GM23338 (cell line): ENCODE measurements at regions not wholly inside any gene's neighbourhood (a gene's known extent, or its start where the extent isn't known, plus 50 kb on each side); places are given as distances from the start of the nearest gene placed in this dataset.

Experiments
- CREB1 ChIP-seq: fragments of 250-450 bp; sonication (Bioruptor Pico); IDR thresholded peaks from 2 replicates; pipeline ENCODE4 v1.5.0; 2020; ENCODE audit warnings: low read depth, mild to moderate bottlenecking, moderate library complexity
- CTCF ChIP-seq, 2 experiments: fragments of 200-600 bp in 1 of 2; sonication (generic) in 1 of 2; conservative IDR thresholded peaks; 2 replicates each; pipeline versions ENCODE4 v1.5.1 to v1.6.1; 2016 to 2017; ENCODE audit warnings: antibody characterized with exemption in 2 of 2, low read depth in 2 of 2, mild to moderate bottlenecking in 2 of 2, moderate library complexity in 1 of 2
- EZH2 ChIP-seq: fragments of 200-600 bp; sonication (generic); IDR thresholded peaks from one replicate; pipeline ENCODE4 v1.8.0; 2017; ENCODE audit warnings: antibody characterized with exemption, mild to moderate bottlenecking, low read depth; ENCODE audit not compliant: unreplicated experiment
- JUNB ChIP-seq: IDR thresholded peaks from one replicate; pipeline ENCODE4 v1.6.1; 2016; ENCODE audit warnings: antibody characterized with exemption; ENCODE audit not compliant: unreplicated experiment
- POLR2AphosphoS5 ChIP-seq: IDR thresholded peaks from 2 replicates; pipeline ENCODE4 v1.6.1; 2016; ENCODE audit warnings: antibody characterized with exemption, low read depth
- STAT1 ChIP-seq: IDR thresholded peaks from one replicate; pipeline ENCODE4 v1.6.1; 2016; ENCODE audit warnings: antibody characterized with exemption; ENCODE audit not compliant: unreplicated experiment
- ZNF114 ChIP-seq: fragments of 250-450 bp; sonication (Bioruptor Pico); IDR thresholded peaks from 2 replicates; pipeline ENCODE4 v1.5.0; 2020; ENCODE audit warnings: mild to moderate bottlenecking, moderate library complexity

- TF ChIP-seq CTCF (conservative IDR thresholded peaks at IDR 0.05; ENCODE audit: low read depth in 2 of 2) = no peak
- no peak for TF ChIP-seq POLR2AphosphoS5
- no peak for TF ChIP-seq EZH2
- TF ChIP-seq ZNF114 (CRISPR knock-in tag) = no peak
- TF ChIP-seq CREB1 (CRISPR knock-in tag) = no peak
- no peak for TF ChIP-seq JUNB
- no peak for TF ChIP-seq STAT1
Measured at GRCh38 chr2:172279214-172279613, 148.2 kb upstream of the ITGA6 start.
